Fibroblast of mammary gland (primary cell): ENCODE measurements at regions not wholly inside any gene's neighbourhood (a gene's known extent, or its start where the extent isn't known, plus 50 kb on each side); places are given as distances from the start of the nearest gene placed in this dataset.

ENCODE experiments used
- DNase-seq: peaks from one replicate; pipeline ENCODE4 v3.0.0-alpha.2; 2010; ENCODE audit warnings: low read depth
- H3K4me3 ChIP-seq: 2 replicates; pipeline ENCODE4 v1.5.1; 2011; ENCODE audit warnings: low read depth, mild to moderate bottlenecking, low read length, moderate library complexity; ENCODE audit not compliant: control insufficient read depth
- CTCF ChIP-seq: conservative IDR thresholded peaks from 2 replicates; pipeline ENCODE4 v1.5.1; 2011; ENCODE audit warnings: low read depth, low read length, inconsistent platforms; ENCODE audit not compliant: control insufficient read depth, insufficient read depth

- DNase-seq = no peak
- no peak overlapping the region for H3K4me3 ChIP-seq
- TF ChIP-seq CTCF = no peak
These were observed 1235.3 kb upstream of the ATXN8OS start for GRCh38 chr13:68872338-68872737.

- TF ChIP-seq CTCF = no peak
- H3K4me3 ChIP-seq = no peak overlapping the region
- DNase-seq = no peak
These were observed 1256.6 kb upstream of the ATXN8OS start for GRCh38 chr13:68851026-68851425.

- H3K4me3 ChIP-seq = no peak overlapping the region
- no peak for TF ChIP-seq CTCF
- no peak for DNase-seq
These were observed 1257.5 kb upstream of the ATXN8OS start for GRCh38 chr13:68850160-68850559.

GRCh38 chr13:68846663-68847062, 1261.0 kb upstream of the ATXN8OS start:
- no peak for TF ChIP-seq CTCF
- DNase-seq = no peak

GRCh38 chr13:68834375-68834774, 1273.3 kb upstream of the ATXN8OS start:
- DNase-seq = no peak
- no peak overlapping the region for H3K4me3 ChIP-seq
- TF ChIP-seq CTCF = no peak

More at GRCh38 chr13:68846663-68847062, 1261.0 kb upstream of the ATXN8OS start:
- no peak overlapping the region for H3K4me3 ChIP-seq

- no peak for DNase-seq
- TF ChIP-seq CTCF = no peak
- H3K4me3 ChIP-seq = no peak overlapping the region
These were observed 1290.9 kb upstream of the ATXN8OS start for GRCh38 chr13:68816715-68817114.

- TF ChIP-seq CTCF = no peak
- no peak for DNase-seq
- no peak overlapping the region for H3K4me3 ChIP-seq
These were observed 1294.3 kb upstream of the ATXN8OS start for GRCh38 chr13:68813180-68813796.
